ENCODE measurements at regions not wholly inside any gene's neighbourhood (a gene's known extent, or its start where the extent isn't known, plus 50 kb on each side); places are given as distances from the start of the nearest gene placed in this dataset.

- TF ChIP-seq POLR2A (IDR thresholded peaks at IDR 0.05) (no peak), CTCF (IDR thresholded peaks at IDR 0.05) (no peak)
Measured at GRCh38 chr16:35745821-35746248, 2286.4 kb downstream of the TP53TG3F start.

Measured in right lobe of liver (tissue), 4 donors.